GM19397 (cell line): ENCODE measurements at regions not wholly inside any gene's neighbourhood (a gene's known extent, or its start where the extent isn't known, plus 50 kb on each side); places are given as distances from the start of the nearest gene placed in this dataset.

Experiments
- ATAC-seq: cut with Tn5 transposase; IDR thresholded peaks from one replicate; pipeline ENCODE4 v1.9.1; 2021; ENCODE audit warnings: mild to moderate bottlenecking, moderate library complexity; ENCODE audit not compliant: unreplicated experiment

DNA sequence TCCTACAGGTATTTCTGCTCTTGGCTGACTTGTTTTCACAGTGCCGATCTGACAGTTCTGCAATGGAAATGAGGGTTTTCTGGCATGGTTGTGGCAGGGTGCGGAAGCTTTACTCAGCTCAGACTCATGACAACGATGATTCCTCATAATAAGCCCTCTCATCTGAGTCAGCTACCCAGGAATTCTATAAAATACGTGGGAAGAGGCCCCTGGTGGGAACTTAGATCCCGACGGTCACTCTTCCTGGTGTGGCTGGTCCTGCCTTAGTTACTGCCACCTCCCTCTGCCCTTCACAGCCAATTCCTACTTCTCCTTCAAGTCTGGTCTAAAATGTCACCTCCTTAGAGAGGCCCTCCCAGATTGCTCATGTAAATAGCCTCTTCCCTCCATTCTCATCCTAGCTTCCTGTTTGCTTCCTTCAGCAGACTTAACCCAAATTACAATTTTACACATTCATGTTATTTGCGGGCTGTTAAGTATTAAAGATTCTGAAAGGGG, 104.2 kb upstream of the MAP1LC3B2 start:
- ATAC-seq = no peak

DNA sequence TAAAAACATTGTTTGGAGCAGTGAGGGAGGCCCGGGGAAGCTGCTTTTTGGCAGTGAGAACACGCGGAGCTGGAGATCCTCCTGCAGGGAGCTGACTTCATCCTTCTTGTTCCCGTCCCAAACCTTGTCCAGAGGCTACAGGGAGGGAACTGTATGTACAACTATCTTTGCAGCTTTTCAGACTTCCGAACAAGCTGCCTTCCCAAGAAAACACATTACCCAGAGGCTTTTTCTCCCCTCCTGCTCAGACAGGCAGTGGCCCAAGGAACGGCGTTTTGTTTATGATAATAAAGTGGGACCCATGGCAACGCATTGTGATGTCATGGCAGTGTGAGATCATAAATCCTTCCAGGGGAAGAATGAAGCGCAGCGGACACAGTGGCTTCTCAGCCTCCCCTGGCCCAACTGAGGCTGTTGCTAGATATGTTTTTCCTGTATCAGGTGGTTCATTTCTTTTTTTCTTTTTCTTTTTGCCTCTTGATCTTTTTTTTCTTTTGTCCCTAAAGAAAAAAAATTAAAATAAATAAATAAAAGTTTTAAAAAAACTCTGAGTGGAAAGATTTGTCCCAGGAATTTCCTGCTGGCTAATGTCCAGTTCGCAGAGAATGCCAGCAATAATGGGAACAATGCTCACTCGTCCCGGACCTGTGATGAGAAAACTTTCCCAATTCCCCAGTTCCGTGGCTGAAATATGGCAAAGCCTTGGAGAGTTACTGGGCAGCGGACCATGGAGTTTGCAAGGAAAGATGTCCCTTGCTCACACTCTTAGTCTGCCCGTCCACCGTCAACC, 103.4 kb upstream of the MAP1LC3B2 start:
- ATAC-seq = no peak

DNA sequence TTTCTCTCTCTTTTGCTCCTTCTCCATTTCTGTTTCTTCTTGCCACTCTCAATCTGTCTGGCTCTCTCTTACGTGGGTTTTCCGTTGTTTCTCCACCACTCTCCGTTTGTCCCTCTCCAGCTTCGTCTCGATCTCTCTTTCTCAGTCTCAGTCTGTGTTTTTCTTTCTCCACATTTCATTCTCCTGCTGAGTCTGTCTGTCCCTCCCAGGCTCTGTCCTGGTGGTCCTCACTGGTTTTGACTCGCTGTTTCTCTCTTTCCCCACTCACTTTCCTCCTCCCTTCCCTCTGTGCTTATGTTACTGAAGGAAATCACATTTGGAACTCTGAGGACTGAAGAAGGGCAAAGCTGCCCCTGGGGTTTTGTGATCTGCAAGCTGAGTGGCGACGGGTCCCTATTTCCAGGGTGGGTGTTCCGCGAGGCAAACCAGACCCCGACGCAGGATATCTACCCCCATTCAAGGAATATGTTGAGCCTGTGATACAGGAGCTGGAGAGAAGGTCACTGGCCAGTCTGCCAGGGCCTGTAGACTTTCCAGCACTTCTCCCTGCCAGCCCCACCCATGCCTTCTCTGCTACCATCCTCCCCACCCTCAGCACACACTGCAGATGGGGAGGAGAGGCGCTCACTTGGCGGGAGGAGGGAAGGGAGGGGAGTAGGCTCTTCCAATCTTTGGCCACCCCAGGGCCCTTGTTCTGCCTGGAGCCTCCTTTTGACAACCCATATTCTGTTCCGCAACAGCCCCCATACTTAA, 102.7 kb upstream of the MAP1LC3B2 start:
- ATAC-seq = no peak

DNA sequence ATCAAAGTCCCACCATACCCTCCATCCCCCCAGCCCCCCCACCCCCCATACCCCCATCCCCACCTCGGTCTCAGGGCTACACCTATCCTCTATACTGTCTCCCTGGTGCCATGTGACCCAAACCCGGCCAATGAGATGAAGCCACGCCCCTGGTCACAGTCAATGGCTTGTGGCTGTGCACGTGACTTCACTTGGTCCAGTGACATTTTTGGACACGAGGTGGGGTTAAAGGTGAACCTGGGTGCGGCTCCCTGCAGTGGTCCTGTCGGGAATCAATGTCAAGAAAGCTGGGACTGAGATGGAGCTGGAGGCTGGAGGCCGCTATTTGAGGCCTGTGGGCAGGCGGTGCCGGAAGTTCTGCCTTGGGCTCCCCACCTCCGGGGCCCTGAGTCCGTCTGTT, 100.7 kb upstream of the MAP1LC3B2 start:
- ATAC-seq = no peak

DNA sequence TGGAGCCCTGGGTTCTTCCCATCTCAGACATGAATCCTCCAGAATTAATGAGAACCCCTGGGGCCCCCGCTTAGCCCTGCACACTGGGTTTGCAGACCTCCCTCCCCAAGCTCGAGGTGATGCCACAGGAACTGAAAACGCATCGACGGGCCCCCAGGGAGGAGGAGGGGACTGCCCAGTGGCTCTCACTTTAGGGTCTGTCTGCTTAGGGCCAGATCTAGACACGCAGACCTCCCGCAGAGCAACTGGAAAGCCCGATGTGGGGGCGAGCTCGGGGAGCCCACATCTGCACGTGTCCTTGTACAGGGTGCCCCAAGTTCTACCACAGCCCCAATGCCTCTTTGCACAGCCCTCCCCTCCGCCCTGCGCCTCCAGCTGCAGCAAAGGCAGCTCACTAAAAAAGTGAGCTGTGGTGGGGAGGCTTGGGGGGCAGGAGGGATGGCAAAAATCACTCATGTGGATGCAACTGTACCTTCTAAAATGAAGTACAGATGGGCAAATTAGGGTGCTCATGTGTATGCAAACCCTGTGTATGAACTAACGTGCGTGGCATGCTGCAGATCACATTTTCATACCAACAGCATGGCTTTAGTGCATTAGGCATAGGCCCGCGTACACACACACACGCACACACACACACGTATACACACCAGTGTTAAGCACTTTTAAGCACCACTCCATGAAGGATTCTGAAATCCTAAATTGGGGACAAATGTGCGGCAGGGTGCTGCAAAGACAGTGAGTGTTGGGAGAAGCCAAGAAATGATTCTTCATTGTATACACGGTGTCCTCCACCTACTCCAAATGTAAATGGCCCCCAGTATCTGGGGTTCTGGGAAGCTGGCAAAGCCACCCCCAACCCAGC, 99.9 kb upstream of the MAP1LC3B2 start:
- ATAC-seq = no peak

DNA sequence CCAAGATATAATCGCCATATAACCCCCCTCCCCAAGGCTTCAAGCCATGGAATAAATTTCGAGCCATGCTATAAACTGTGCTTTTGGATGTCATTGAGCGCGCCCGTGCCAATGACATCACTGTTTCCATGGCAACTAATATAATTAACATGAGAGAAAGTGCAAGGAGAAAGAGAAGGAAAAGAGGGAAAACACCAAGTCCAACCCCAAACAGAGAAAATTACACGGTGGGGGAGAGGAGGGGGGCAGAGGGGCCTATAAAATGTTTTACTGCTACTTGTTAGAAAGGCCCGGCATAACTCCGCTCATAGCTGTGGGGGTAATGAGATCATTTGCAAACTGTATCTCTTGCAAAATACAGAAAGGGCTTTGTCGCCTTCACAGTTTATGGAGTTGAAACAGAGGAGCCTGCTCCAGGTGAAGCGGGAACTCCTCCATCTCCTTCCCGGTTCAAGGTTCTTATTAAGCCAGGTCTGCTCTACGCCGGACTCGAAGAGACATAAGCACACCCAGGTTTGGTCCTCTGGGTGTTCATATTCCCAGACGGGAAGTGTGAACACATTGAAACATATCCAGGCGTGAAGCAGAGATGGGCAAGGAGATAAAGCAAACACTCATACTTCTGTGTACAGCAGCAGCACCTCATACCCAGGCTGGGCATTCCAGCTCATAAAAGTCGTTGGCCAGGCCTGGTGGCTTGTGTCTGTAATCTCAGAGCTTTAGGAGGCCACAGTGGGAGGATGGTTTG, 99.1 kb upstream of the MAP1LC3B2 start:
- ATAC-seq = no peak

DNA sequence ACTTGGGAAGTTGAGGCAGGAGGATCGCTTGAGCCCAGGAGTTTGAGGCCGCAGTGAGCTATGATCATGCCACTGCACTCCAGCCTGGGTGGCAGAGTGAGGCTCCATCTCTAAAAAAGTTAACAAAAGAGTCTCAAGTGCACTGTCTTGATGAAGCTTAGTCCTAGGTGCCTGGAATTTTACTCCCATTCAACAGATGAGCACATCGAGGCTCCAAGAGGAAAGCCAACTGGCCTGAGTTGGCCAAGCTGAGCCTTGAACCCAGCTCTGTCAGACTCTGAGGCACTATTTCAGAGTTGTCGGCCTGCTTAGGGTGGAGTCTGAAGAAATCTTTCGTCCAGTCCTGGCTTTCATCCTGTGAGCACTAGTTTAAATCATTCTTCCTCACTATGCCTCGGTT, 98.1 kb upstream of the MAP1LC3B2 start:
- ATAC-seq = no peak

DNA sequence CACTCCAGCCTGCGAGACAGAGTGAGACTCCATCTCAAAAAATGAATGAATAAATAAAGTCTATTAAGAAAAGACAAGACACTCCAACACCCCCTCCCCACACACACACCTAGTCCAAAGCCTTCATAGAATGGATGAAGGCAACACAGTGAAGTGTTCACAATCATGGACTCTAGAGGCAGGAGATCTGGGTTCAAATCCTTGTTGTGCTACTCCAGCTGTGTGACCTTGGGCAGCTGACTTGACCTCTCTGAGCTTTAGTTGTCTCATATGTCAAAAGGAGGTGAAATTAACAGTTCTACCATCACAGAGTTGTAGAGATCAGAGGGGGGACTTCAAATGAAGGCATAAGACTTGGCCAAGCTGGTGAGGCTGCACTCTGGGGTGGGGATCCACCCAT, 95.8 kb upstream of the MAP1LC3B2 start:
- no peak for ATAC-seq

DNA sequence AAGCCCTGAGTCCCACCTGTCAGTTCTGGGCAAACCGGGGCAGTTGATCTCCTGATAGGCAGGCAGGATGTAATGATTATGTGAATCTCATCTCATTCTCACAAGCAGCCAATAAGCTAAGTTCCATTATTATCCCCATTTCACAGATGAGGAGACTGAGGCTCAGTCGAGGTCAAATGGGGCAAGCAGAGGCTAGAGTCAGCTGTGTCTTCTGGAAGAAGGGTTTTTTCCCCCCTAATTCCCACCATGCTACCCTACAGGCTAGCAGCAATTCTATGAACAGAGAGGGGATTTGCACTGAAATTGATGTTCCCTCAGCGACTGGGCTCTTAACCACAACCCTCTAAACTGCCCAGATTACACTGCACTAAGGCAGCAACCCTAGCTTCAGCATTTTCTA, 93.8 kb upstream of the MAP1LC3B2 start:
- no peak for ATAC-seq

DNA sequence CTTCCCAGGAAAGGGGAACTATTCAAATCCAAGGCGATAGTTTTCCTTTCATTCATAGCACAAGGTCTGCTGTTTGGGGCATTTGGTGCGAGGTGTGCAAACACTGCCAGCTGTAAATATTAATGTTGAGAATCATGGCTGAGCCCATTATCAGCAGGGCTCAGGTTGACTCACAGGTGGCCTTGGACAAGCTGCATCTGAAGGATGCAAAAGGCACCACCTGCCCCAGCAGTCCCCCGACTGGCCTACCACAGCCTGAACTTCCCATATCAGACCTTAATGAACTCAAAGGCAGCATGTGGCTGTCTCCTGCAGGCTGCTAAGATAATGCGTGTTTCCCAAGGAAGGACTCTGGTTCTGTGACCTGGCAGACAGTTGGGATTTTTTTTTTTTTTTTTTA, 93.3 kb upstream of the MAP1LC3B2 start:
- no peak for ATAC-seq

DNA sequence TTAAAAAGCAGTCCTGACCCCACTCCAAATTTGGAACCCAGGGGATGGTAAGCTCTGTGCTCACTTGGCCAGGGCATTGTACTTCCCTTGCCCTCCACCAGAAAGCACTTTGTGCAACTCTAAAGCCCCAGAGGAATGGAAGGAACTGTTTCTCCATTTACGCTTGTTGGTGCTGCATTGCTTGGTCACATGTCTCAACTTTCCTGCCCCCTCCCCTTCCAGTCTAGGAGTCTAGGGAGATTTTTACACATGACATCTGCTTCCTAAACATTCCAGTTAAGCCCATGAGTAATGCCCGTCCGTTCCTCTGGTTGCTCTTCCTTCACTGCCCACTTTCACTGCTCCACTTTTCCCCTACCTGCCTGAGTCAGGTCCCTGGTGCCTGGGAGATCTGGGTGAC, 92.6 kb upstream of the MAP1LC3B2 start:
- ATAC-seq = no peak

DNA sequence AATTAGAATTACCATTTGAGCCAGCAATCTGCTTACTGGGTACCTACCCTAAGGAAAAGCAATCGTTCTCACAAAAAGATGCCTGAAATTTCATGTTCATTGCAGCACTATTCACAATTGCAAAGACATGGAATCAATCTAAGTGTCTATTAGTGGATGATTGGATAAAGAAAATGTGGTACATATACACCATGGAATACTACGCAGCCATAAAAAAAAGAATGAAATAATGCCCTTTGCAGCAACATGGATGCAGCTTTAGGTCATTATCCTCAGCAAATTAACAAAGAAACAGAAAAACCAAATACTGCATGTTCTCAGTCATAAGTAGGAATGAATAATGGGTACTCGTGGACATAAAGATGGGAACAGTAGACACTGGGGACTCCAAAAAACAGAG, 89.8 kb upstream of the MAP1LC3B2 start:
- ATAC-seq = no peak

DNA sequence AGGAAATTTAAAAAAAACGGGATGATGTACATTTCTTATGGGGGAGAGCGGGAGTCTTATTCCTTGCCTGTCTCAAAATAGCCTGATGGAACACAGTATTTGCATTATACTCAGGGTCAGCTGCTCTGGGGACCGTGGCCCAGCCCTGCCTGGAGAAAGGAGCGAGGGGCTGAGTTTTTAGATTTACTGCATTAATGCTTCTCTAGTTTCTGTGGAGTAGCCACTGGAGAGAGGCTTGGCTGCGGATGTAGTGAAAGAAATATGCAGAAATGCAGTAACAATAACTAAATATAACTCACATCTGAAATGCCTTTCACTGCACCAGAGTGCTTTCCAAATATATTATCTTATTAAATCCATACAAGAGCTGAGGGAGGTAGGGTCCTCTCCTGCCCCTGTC, 87.6 kb upstream of the MAP1LC3B2 start:
- ATAC-seq = no peak

DNA sequence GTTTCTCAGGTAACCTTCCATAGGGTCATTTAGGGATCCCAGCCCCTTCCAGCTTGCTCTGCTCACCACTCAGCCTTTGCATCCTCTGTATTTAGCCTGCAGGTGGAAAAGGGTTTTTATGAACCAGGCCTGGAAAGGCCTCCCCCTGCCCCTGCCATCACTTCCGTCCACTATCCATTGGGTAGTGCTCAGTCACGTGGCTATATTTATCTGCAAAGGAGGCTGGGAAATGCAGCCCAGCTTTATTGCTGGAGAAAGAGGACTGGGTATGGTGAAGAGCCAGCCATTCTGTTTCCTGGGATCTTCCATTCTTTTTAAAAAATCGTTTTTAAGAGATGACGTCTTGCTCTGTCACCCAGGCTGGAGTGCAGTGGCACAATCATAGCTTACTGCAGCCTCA, 87.0 kb upstream of the MAP1LC3B2 start:
- ATAC-seq = no peak

DNA sequence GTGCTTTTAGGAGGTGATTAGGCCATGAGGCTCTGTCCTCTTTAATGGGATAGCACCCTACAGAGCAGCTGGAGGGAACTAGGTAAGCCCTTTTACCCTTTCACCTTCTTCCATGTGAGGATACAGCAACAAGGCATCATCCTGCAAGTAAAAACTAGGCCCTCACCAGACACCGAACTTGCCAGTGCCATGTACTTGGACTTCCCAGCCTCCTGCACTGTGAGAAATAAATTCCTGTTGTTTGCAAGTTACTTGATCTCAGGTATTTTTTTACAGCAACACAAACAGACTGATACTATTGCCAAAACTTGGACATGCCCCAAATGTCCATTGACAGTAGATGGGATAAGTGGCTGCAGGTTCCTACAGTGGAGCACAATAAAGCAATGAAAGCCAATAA, 85.8 kb upstream of the MAP1LC3B2 start:
- ATAC-seq = no peak

DNA sequence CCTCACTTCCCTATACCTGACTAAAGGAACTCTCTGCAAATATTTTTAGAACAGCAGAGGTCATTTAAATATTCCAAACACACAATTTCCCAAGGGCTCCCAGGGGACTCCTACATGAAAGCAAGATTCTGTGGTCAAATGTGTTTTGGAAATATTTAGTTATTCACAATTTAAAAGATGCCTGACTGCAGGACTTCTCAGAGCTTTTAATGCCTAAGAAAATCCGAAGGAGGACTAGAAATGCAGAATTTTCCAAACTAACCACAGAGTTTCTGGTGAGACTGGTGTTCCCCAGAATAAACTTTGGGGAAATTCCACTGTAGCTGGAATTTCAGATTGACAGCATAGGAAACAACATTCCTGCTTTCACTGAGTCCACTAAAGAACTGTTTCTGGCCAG, 84.8 kb upstream of the MAP1LC3B2 start:
- ATAC-seq = no peak

DNA sequence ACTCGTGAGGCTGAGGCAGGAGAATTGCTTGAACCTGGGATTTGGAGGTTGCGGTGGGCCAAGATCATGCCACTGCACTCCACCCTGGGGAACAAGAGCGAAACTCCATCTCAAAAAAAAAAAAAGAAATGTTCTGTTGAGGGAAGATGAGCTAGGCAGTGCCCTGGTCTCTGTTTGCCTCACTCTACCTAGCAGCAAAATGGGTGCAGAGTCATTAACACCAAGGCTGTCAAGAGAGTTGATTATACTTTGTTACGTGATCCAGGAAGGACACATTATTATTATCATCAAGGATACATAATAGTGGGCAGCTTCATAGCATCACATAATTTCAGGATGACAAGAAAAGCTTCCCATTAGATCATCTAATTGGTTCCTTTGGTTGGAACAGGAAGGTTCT, 84.3 kb upstream of the MAP1LC3B2 start:
- ATAC-seq = no peak

DNA sequence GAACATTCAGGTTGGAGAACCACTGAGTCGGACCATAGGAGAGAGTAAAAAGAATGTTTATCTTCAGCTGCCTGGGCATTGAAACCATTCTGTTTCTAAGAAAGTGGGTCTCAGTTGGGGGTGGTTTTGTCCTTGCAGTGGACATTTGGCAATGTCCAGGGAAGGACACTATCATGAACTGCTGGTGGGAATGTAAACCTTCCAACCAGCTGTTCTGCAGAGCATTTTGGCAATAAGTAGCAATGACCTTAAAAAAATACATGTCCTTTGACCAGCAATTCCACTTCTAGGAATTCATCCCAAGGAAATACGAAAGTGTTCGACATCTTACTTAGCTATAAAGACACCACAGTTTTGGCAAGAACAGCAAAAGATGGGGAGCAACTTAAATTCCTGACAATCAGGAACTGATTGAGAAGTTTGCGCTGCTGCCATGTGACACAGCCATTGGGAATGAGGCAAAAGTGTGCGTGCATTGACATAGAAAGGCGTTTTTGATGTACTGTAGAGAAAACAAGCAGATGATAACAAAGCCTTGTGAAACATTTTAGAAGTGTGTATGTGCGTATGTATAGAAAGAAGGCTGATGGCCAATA, 82.9 kb upstream of the MAP1LC3B2 start:
- no peak for ATAC-seq

DNA sequence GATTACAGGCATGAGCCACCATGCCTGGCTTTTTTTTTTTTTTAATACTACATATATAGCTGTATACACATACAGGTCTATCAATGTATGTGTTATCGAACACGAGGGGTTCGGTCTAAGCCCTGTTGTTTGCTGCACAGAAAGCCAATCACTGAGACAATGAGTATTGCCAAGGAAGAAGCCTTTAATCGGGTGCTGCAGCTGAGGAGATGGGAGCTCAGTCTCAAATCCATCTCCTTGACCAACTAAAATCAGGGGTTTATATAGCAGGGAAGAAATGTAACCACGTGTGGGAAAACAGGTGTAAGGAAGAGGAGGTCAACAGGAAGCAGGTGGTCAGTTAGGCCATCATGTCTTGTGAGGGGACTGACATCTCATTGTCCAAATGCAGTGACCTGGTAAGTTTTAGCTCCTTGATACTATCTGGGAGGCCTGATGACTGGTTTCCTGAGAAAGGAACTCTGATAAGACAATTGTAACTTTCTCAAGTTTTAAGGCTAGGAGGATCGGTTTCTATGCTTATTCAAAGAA, 80.9 kb upstream of the MAP1LC3B2 start:
- no peak for ATAC-seq

DNA sequence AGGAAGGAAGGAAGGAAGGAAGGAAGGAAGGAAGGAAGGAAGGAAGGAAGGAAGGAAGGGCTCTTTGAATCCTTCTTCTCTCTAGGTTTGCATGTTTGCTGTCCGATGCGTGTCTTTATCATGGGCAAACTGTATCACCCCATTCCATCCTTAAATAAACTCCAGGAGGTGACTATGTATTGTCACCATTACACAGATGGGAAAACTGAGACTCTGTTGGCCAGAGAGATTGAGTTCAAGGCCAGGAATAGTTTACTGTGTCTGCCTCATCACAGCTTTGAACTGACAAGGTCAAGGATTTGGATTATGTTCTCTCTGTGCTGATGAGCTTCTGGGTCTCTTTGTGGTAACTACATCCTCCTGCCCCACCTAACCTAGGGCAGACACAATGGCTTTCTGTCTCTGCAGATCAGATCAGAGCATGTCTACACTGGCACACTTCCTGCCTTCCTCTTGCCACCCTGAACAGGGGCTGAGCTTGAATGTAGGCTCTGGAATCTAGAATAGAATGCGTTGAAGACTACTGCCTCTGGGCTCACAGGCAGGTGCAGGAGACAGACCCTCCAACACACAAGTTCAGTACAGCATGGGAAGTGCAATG, 78.9 kb upstream of the MAP1LC3B2 start:
- no peak for ATAC-seq
